GM06990 (cell line): ENCODE measurements at regions not wholly inside any gene's neighbourhood (a gene's known extent, or its start where the extent isn't known, plus 50 kb on each side); places are given as distances from the start of the nearest gene placed in this dataset.

ENCODE experiments used
- DNase-seq: peaks from one replicate; pipeline ENCODE4 v3.0.0-alpha.2; 2011; ENCODE audit not compliant: insufficient read length; ENCODE audit errors: extremely low read depth
- H3K27me3 ChIP-seq: replicated peaks from 2 replicates; pipeline ENCODE4 v1.6.0; 2011; ENCODE audit warnings: low read length; ENCODE audit not compliant: control insufficient read depth, insufficient read depth
- H3K36me3 ChIP-seq: 2 replicates; pipeline ENCODE4 v1.5.1; 2011; ENCODE audit warnings: low read length; ENCODE audit not compliant: control insufficient read depth, insufficient read depth
- H3K4me3 ChIP-seq: replicated peaks from 2 replicates; pipeline ENCODE4 v1.5.1; 2011; ENCODE audit warnings: low read depth, mild to moderate bottlenecking, control low read depth, low read length
- CTCF ChIP-seq: IDR thresholded peaks from 2 replicates; pipeline ENCODE4 v1.5.1; 2011; ENCODE audit warnings: low read length, control low read depth, mild to moderate bottlenecking, inconsistent platforms; ENCODE audit not compliant: insufficient read depth, poor library complexity, severe bottlenecking

GRCh38 chr9:107674721-107675277, 185.2 kb upstream of the KLF4 start:
- TF ChIP-seq CTCF, result no peak
- Histone ChIP-seq H3K4me3 (no peak overlapping the region), H3K27me3 (no peaks in the 10 kb centered on the region; the same call in 1 of the 2 replicates), H3K36me3 (no peaks in the 10 kb centered on the region)
- no peak for DNase-seq

- Histone ChIP-seq H3K36me3 (no peaks in the 10 kb centered on the region), H3K27me3 (no peaks in the 10 kb centered on the region; the same call in 1 of the 2 replicates), H3K4me3 (no peak overlapping the region)
- no peak for DNase-seq
- no peak for TF ChIP-seq CTCF
These were observed 184.5 kb upstream of the KLF4 start for GRCh38 chr9:107673861-107674720.

- H3K36me3 ChIP-seq, result no peaks in the 10 kb centered on the region
- H3K4me3 ChIP-seq, result no peak overlapping the region
- no peak for TF ChIP-seq CTCF
- H3K27me3 ChIP-seq, result no peaks in the 10 kb centered on the region; the same call in 1 of the 2 replicates
- DNase-seq, result no peak
These were observed 182.0 kb upstream of the KLF4 start for GRCh38 chr9:107671588-107671987.

- DNase-seq, result no peak
- Histone ChIP-seq H3K36me3 (no peaks in the 10 kb centered on the region), H3K4me3 (no peak overlapping the region), H3K27me3 (no peaks in the 10 kb centered on the region; the same call in 1 of the 2 replicates)
- no peak for TF ChIP-seq CTCF
These were observed 179.9 kb upstream of the KLF4 start for GRCh38 chr9:107669422-107669821.

- no peak for TF ChIP-seq CTCF
- Histone ChIP-seq H3K36me3 (no peaks in the 10 kb centered on the region), H3K27me3 (no peaks in the 10 kb centered on the region), H3K4me3 (no peak overlapping the region)
- DNase-seq, result no peak
These were observed 177.9 kb upstream of the KLF4 start for GRCh38 chr9:107667231-107668070.
